Neural crest cell (in vitro differentiated cells): ENCODE measurements at regions not wholly inside any gene's neighbourhood (a gene's known extent, or its start where the extent isn't known, plus 50 kb on each side); places are given as distances from the start of the nearest gene placed in this dataset.

Experiments used
- DNase-seq: peaks from one replicate; pipeline ENCODE4 v3.0.0; 2021; ENCODE audit warnings: low read depth, mixed read lengths, low spot score
- H3K27ac Mint-ChIP-seq: one replicate; pipeline ENCODE4 v1.8.0; 2021; ENCODE audit warnings: mild to moderate bottlenecking, mixed read lengths; ENCODE audit not compliant: unreplicated experiment
- H3K27me3 Mint-ChIP-seq: 2 replicates; pipeline ENCODE4 v1.8.0; 2021; ENCODE audit warnings: low read depth, mild to moderate bottlenecking, mixed read lengths
- H3K36me3 Mint-ChIP-seq: 2 replicates; pipeline ENCODE4 v1.8.0; 2021; ENCODE audit warnings: low read depth, mild to moderate bottlenecking, mixed read lengths
- H3K4me1 Mint-ChIP-seq: 2 replicates; pipeline ENCODE4 v1.8.0; 2021; ENCODE audit warnings: mixed read lengths
- H3K4me3 Mint-ChIP-seq: one replicate; pipeline ENCODE4 v1.8.0; 2021; ENCODE audit warnings: mild to moderate bottlenecking, mixed read lengths
- H3K9me3 Mint-ChIP-seq: 2 replicates; pipeline ENCODE4 v1.8.0; 2021; ENCODE audit warnings: mixed read lengths
- CTCF ChIP-seq: fragments of 200-600 bp; sonication (generic); conservative IDR thresholded peaks from 2 replicates; pipeline ENCODE4 v1.5.0; 2021; ENCODE audit warnings: antibody characterized with exemption, mild to moderate bottlenecking

DNA sequence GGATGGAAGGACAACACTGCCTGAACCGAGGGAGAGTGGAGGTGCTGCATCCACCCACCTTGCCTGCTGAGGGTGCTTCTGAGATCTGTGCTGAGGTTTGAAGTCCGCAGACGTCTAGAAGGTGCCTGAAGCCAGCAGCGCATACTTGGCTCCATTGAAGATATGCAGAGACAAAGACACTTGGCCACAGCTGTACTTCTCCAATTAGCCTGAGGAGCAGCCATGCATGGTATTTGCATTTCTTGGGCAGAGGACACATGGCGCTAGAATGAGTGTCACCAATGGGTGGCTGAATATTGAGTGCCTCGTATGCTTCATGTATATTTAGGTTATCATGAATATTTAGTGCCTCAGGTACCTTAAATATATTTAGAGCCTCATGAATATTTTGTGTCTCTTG, 128.7 kb upstream of the ATP6AP2 start:
- Mint-ChIP-seq H3K36me3 (peaks cover 6% of the 10 kb centered on the region), H3K4me3 (no peak overlapping the region), H3K4me1 (peaks cover 27% of the 10 kb centered on the region), H3K27me3 (peaks cover 16% of the 10 kb centered on the region), H3K27ac (no peak overlapping the region), H3K9me3 (peaks cover 17% of the 10 kb centered on the region)
- no peak for DNase-seq
- TF ChIP-seq CTCF, result no peak

- Mint-ChIP-seq H3K4me3 (no peak overlapping the region), H3K9me3 (peaks cover 17% of the 10 kb centered on the region), H3K27ac (peak overlapping the region; percentile 6), H3K36me3 (peaks cover 4% of the 10 kb centered on the region), H3K4me1 (peaks cover 28% of the 10 kb centered on the region), H3K27me3 (peaks cover 24% of the 10 kb centered on the region)
- no peak for TF ChIP-seq CTCF
- DNase-seq, result no peak
Observed at GRCh38 chrX:40449956-40450706, 130.6 kb upstream of the ATP6AP2 start.

DNA sequence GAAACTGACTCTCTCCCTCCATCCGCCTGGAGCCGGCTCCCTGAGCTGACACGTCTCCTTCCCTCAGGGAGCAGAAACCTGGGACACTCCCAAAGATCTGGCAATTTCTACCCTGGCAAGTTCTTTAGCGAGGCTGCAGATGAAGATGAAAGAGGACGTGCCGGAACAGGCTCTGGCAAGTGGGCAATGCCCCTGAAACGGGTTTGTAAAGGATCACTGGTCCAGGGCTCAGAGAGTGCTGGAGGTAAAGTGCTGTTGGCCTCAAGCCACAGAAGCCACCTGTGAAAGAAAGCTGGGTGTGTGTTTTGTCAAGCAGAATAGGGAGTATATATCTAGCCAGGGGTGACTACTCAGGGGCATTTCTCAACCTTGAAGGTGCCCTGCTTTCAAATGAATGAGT, 131.4 kb upstream of the ATP6AP2 start:
- DNase-seq, result no peak
- Mint-ChIP-seq H3K27me3 (peaks cover 28% of the 10 kb centered on the region), H3K9me3 (peaks cover 17% of the 10 kb centered on the region), H3K27ac (no peak overlapping the region), H3K4me1 (peaks cover 33% of the 10 kb centered on the region), H3K36me3 (peaks cover 4% of the 10 kb centered on the region), H3K4me3 (no peak overlapping the region)
- no peak for TF ChIP-seq CTCF

DNA sequence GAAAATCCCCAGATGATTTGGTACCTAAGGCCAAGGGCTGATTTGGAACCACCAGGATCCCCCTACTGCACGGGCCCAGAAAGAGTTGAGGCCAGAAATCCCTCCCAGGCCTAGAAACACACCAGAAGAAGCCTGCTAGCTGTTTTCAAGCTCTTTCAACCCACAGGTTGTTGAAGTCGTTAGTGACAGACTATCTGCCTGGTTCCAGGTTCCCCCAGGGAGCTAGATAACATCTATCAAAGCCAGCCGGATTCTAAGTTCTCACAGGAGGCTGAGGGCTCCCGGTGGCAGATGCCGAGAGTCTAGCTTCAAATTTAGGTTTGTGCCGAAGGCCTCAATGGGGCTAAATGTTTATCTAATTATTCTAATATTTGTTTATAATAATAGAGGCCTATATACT, 132.0 kb upstream of the ATP6AP2 start:
- Mint-ChIP-seq H3K27ac (no peak overlapping the region), H3K36me3 (peaks cover 4% of the 10 kb centered on the region), H3K4me3 (no peak overlapping the region), H3K4me1 (peaks cover 37% of the 10 kb centered on the region), H3K9me3 (peaks cover 14% of the 10 kb centered on the region), H3K27me3 (peaks cover 25% of the 10 kb centered on the region)
- DNase-seq, result no peak
- TF ChIP-seq CTCF, result no peak

DNA sequence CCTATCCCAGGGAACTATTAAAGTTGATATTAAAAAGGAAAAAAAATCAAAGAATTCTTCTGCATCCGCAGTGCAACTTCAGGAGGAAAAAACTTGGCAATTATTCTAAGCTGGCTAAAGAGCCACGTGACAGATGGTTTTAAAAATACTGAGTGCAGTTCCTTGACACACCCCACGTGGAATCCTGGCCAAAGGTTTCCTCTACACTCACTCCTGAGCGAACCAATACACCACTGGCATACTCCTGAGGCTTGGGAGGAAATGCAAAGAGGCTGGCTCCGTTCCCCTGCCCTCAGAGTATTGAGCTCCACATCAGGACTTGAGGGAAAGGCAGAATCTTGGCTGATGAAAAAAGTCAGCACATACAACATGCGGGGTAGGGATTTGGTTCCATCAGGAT, 133.8 kb upstream of the ATP6AP2 start:
- H3K4me3 Mint-ChIP-seq, result no peak overlapping the region
- peaks cover 31% of the 10 kb centered on the region for H3K27me3 Mint-ChIP-seq
- H3K4me1 Mint-ChIP-seq, result peaks cover 43% of the 10 kb centered on the region
- no peak for DNase-seq
- no peak for TF ChIP-seq CTCF
- peaks cover 10% of the 10 kb centered on the region for H3K9me3 Mint-ChIP-seq
- H3K27ac Mint-ChIP-seq, result no peak overlapping the region
- H3K36me3 Mint-ChIP-seq, result peaks cover 4% of the 10 kb centered on the region
